CD4-positive, alpha-beta memory T cell (primary cell): ENCODE measurements at regions not wholly inside any gene's neighbourhood (a gene's known extent, or its start where the extent isn't known, plus 50 kb on each side); places are given as distances from the start of the nearest gene placed in this dataset.

Experiments
- CTCF ChIA-PET: fragments of 350-600 bp; sonication (Branson Sonifier 250); formaldehyde crosslinking; loops from one replicate; lab custom pipeline; 2021; ENCODE audit warnings: inconsistent platforms; ENCODE audit not compliant: partially characterized antibody; lab: Charles Lee
- POLR2A ChIA-PET: fragments of 350-600 bp; sonication (Branson Sonifier 250); formaldehyde crosslinking; loops from one replicate; lab custom pipeline; 2021; ENCODE audit not compliant: partially characterized antibody; lab: Charles Lee
- DNase-seq, 5 donors: peaks; one replicate each; pipeline versions ENCODE4 v3.0.0 to v3.0.0-alpha.2; 2020 to 2022; ENCODE audit warnings: mixed read lengths in 1 of 5
- H3K27ac ChIP-seq: one replicate; pipeline ENCODE4 v1.7.0; 2013; ENCODE audit warnings: low read depth, low read length
- H3K27me3 ChIP-seq: 2 replicates; pipeline ENCODE4 v1.7.0; 2013; ENCODE audit warnings: mild to moderate bottlenecking, low read length, moderate library complexity; ENCODE audit not compliant: insufficient read depth
- H3K36me3 ChIP-seq: 2 replicates; pipeline ENCODE4 v1.7.0; 2013; ENCODE audit warnings: mild to moderate bottlenecking, low read length, moderate library complexity; ENCODE audit not compliant: insufficient read depth
- H3K4me1 ChIP-seq: 2 replicates; pipeline ENCODE4 v1.7.0; 2013; ENCODE audit warnings: mild to moderate bottlenecking, low read length, moderate library complexity; ENCODE audit not compliant: insufficient read depth
- H3K4me3 ChIP-seq, 2 donors: one replicate each; pipeline ENCODE4 v1.7.0; 2013; ENCODE audit warnings: low read length in 2 of 2, mild to moderate bottlenecking in 1 of 2
- H3K9me3 ChIP-seq, 2 donors: one replicate each; pipeline ENCODE4 v1.7.0; 2013; ENCODE audit warnings: low read length in 2 of 2, control low read depth in 1 of 2; ENCODE audit not compliant: control insufficient read depth in 1 of 2
- H3K27ac Mint-ChIP-seq, 7 donors: one replicate each; pipeline ENCODE4 v1.8.0; 2020 to 2021; ENCODE audit warnings: mixed read lengths in 7 of 7, mild to moderate bottlenecking in 6 of 7, inconsistent platforms in 3 of 7, moderate library complexity in 3 of 7
- H3K27me3 Mint-ChIP-seq, 2 donors: one replicate each; pipeline ENCODE4 v1.8.0; 2020 to 2021; ENCODE audit warnings: mixed read lengths in 2 of 2
- H3K36me3 Mint-ChIP-seq, 2 donors: one replicate each; pipeline ENCODE4 v1.8.0; 2020 to 2021; ENCODE audit warnings: mixed read lengths in 2 of 2, inconsistent platforms in 1 of 2, mild to moderate bottlenecking in 1 of 2
- H3K4me1 Mint-ChIP-seq, 4 donors: one replicate each; pipeline ENCODE4 v1.8.0; 2020 to 2021; ENCODE audit warnings: mixed read lengths in 4 of 4, mild to moderate bottlenecking in 1 of 4
- H3K4me3 Mint-ChIP-seq, 8 donors: one replicate each; pipeline ENCODE4 v1.8.0; 2020 to 2021; ENCODE audit warnings: mixed read lengths in 8 of 8, mild to moderate bottlenecking in 7 of 8, moderate library complexity in 6 of 8, inconsistent platforms in 3 of 8
- H3K9me3 Mint-ChIP-seq, 8 donors: one replicate each; pipeline ENCODE4 v1.8.0; 2020 to 2021; ENCODE audit warnings: mixed read lengths in 8 of 8, mild to moderate bottlenecking in 5 of 8, inconsistent platforms in 3 of 8, moderate library complexity in 1 of 8
- intact Hi-C: fragments of 100-400 bp; cut with micrococcal nuclease; formaldehyde crosslinking; loops from one replicate; pipeline ENCODE4 v1.15.1; 2023

GRCh38 chr18:26741048-26741447 is 124.5 kb downstream of the AQP4 start:
- H3K9me3 ChIP-seq, result no peaks in the 10 kb centered on the region
- H3K4me3 Mint-ChIP-seq, result no peak overlapping the region
- POLR2A ChIA-PET, result no interaction called here
- no peak overlapping the region for H3K4me3 ChIP-seq
- H3K27ac Mint-ChIP-seq, result no peak overlapping the region
- no peaks in the 10 kb centered on the region for H3K36me3 Mint-ChIP-seq
- no peak for DNase-seq
- H3K27ac ChIP-seq, result no peak overlapping the region
- CTCF ChIA-PET, result no interaction called here
- H3K4me1 Mint-ChIP-seq, result no peaks in the 10 kb centered on the region
- H3K4me1 ChIP-seq, result no peaks in the 10 kb centered on the region
- H3K27me3 ChIP-seq, result no peaks in the 10 kb centered on the region
- H3K27me3 Mint-ChIP-seq, result no peaks in the 10 kb centered on the region
- intact Hi-C loops, result no loop called here
- no peaks in the 10 kb centered on the region for H3K36me3 ChIP-seq
- H3K9me3 Mint-ChIP-seq, result peaks cover 0 to 3% (median 0%) of the 10 kb centered on the region in 8 donors

GRCh38 chr18:26740396-26740795 is 125.1 kb downstream of the AQP4 start:
- no peaks in the 10 kb centered on the region for H3K36me3 Mint-ChIP-seq
- no peaks in the 10 kb centered on the region for H3K4me1 ChIP-seq
- no peak overlapping the region for H3K27ac ChIP-seq
- no peaks in the 10 kb centered on the region for H3K9me3 ChIP-seq
- POLR2A ChIA-PET, result no interaction called here
- no peak overlapping the region for H3K4me3 Mint-ChIP-seq
- DNase-seq, result no peak
- peaks cover 0 to 7% (median 0%) of the 10 kb centered on the region in 8 donors for H3K9me3 Mint-ChIP-seq
- no peaks in the 10 kb centered on the region for H3K27me3 ChIP-seq
- no peaks in the 10 kb centered on the region for H3K4me1 Mint-ChIP-seq
- H3K36me3 ChIP-seq, result no peaks in the 10 kb centered on the region
- intact Hi-C loops, result no loop called here
- peaks cover 0 to 2% of the 10 kb centered on the region in 2 donors for H3K27me3 Mint-ChIP-seq
- CTCF ChIA-PET, result no interaction called here
- no peak overlapping the region for H3K4me3 ChIP-seq
- no peak overlapping the region for H3K27ac Mint-ChIP-seq

GRCh38 chr18:26738706-26739105 is 126.8 kb downstream of the AQP4 start:
- Histone ChIP-seq H3K36me3 (no peaks in the 10 kb centered on the region), H3K4me1 (no peaks in the 10 kb centered on the region), H3K27me3 (no peaks in the 10 kb centered on the region), H3K27ac (no peak overlapping the region), H3K9me3 (no peaks in the 10 kb centered on the region), H3K4me3 (no peak overlapping the region)
- no peak for DNase-seq
- ChIA-PET POLR2A (no interaction called here), CTCF (no interaction called here)
- no peak overlapping the region for H3K4me3 Mint-ChIP-seq
- H3K9me3 Mint-ChIP-seq, result peaks cover 0 to 7% (median 0%) of the 10 kb centered on the region in 8 donors
- intact Hi-C loops, result no loop called here
- no peaks in the 10 kb centered on the region for H3K36me3 Mint-ChIP-seq
- peaks cover 0 to 2% of the 10 kb centered on the region in 2 donors for H3K27me3 Mint-ChIP-seq
- H3K27ac Mint-ChIP-seq, result no peak overlapping the region
- H3K4me1 Mint-ChIP-seq, result no peaks in the 10 kb centered on the region

- POLR2A ChIA-PET, result no interaction called here
These were observed 129.2 kb downstream of the AQP4 start for GRCh38 chr18:26736301-26736700.

GRCh38 chr18:26734760-26735159 is 130.7 kb downstream of the AQP4 start:
- Mint-ChIP-seq H3K9me3 (peaks cover 0 to 7% (median 0%) of the 10 kb centered on the region in 8 donors), H3K27me3 (peaks cover 0 to 2% of the 10 kb centered on the region in 2 donors), H3K27ac (no peak overlapping the region), H3K4me3 (no peak overlapping the region), H3K36me3 (no peaks in the 10 kb centered on the region), H3K4me1 (no peaks in the 10 kb centered on the region)
- no peak overlapping the region for H3K27ac ChIP-seq
- H3K27me3 ChIP-seq, result no peaks in the 10 kb centered on the region
- DNase-seq, result no peak
- POLR2A ChIA-PET, result no interaction called here
- no peaks in the 10 kb centered on the region for H3K36me3 ChIP-seq
- intact Hi-C loops, result no loop called here
- H3K4me1 ChIP-seq, result no peaks in the 10 kb centered on the region
- H3K9me3 ChIP-seq, result no peaks in the 10 kb centered on the region
- CTCF ChIA-PET, result no interaction called here
- no peak overlapping the region for H3K4me3 ChIP-seq

More at GRCh38 chr18:26736301-26736700, 129.2 kb downstream of the AQP4 start:
- no peak overlapping the region for H3K4me3 ChIP-seq
- CTCF ChIA-PET, result no interaction called here
- no peak for DNase-seq
- intact Hi-C loops, result no loop called here
- H3K27me3 ChIP-seq, result no peaks in the 10 kb centered on the region
- Mint-ChIP-seq H3K4me3 (no peak overlapping the region), H3K9me3 (peaks cover 0 to 7% (median 0%) of the 10 kb centered on the region in 8 donors), H3K4me1 (no peaks in the 10 kb centered on the region), H3K27ac (no peak overlapping the region), H3K36me3 (no peaks in the 10 kb centered on the region), H3K27me3 (peaks cover 0 to 2% of the 10 kb centered on the region in 2 donors)
- no peaks in the 10 kb centered on the region for H3K36me3 ChIP-seq
- no peaks in the 10 kb centered on the region for H3K9me3 ChIP-seq
- no peaks in the 10 kb centered on the region for H3K4me1 ChIP-seq
- no peak overlapping the region for H3K27ac ChIP-seq

- ChIA-PET POLR2A (no interaction called here), CTCF (no interaction called here)
- Mint-ChIP-seq H3K4me3 (no peak overlapping the region), H3K27me3 (no peaks in the 10 kb centered on the region), H3K36me3 (no peaks in the 10 kb centered on the region), H3K27ac (no peak overlapping the region), H3K9me3 (no peaks in the 10 kb centered on the region), H3K4me1 (no peaks in the 10 kb centered on the region)
- DNase-seq, result no peak
- H3K27ac ChIP-seq, result no peak overlapping the region
- intact Hi-C loops, result no loop called here
- no peak overlapping the region for H3K4me3 ChIP-seq
- H3K27me3 ChIP-seq, result no peaks in the 10 kb centered on the region
- H3K9me3 ChIP-seq, result no peaks in the 10 kb centered on the region
- H3K36me3 ChIP-seq, result no peaks in the 10 kb centered on the region
- H3K4me1 ChIP-seq, result no peaks in the 10 kb centered on the region
These were observed 136.1 kb downstream of the AQP4 start for GRCh38 chr18:26729449-26729848.

GRCh38 chr18:26729008-26729407 is 136.5 kb downstream of the AQP4 start:
- ChIA-PET CTCF (no interaction called here), POLR2A (no interaction called here)
- Mint-ChIP-seq H3K4me1 (no peaks in the 10 kb centered on the region), H3K27ac (no peak overlapping the region), H3K4me3 (no peak overlapping the region), H3K36me3 (no peaks in the 10 kb centered on the region), H3K27me3 (peaks cover 0 to 1% of the 10 kb centered on the region in 2 donors), H3K9me3 (no peaks in the 10 kb centered on the region)
- Histone ChIP-seq H3K36me3 (no peaks in the 10 kb centered on the region), H3K4me1 (no peaks in the 10 kb centered on the region), H3K27me3 (no peaks in the 10 kb centered on the region), H3K9me3 (no peaks in the 10 kb centered on the region), H3K27ac (no peak overlapping the region), H3K4me3 (no peak overlapping the region)
- no peak for DNase-seq
- intact Hi-C loops, result no loop called here

GRCh38 chr18:26723981-26724380 is 141.5 kb downstream of the AQP4 start:
- no peaks in the 10 kb centered on the region for H3K4me1 Mint-ChIP-seq
- H3K27me3 Mint-ChIP-seq, result peaks cover 0 to 1% of the 10 kb centered on the region in 2 donors
- Histone ChIP-seq H3K27me3 (no peaks in the 10 kb centered on the region), H3K36me3 (no peaks in the 10 kb centered on the region), H3K27ac (no peak overlapping the region), H3K4me3 (no peak overlapping the region), H3K4me1 (no peaks in the 10 kb centered on the region), H3K9me3 (no peaks in the 10 kb centered on the region)
- H3K9me3 Mint-ChIP-seq, result peaks cover 0 to 5% (median 0%) of the 10 kb centered on the region in 8 donors
- H3K27ac Mint-ChIP-seq, result no peak overlapping the region
- no peaks in the 10 kb centered on the region for H3K36me3 Mint-ChIP-seq
- intact Hi-C loops, result no loop called here
- H3K4me3 Mint-ChIP-seq, result no peak overlapping the region
- DNase-seq, result no peak
- ChIA-PET CTCF (no interaction called here), POLR2A (no interaction called here)
